Ishikawa (cell line): ENCODE measurements at regions not wholly inside any gene's neighbourhood (a gene's known extent, or its start where the extent isn't known, plus 50 kb on each side); places are given as distances from the start of the nearest gene placed in this dataset.
A peak's percentile ranks its signal among the peaks of the same experiment; 100 is the strongest.

Experiments
- CEBPB ChIP-seq: IDR thresholded peaks from 2 replicates; pipeline ENCODE4 v1.6.1; 2012
- CREB1 ChIP-seq: IDR thresholded peaks from 2 replicates; pipeline ENCODE4 v1.6.1; 2012; ENCODE audit warnings: low read depth
- EGR1 ChIP-seq: IDR thresholded peaks from 2 replicates; pipeline ENCODE4 v1.6.1; 2012
- EP300 ChIP-seq: IDR thresholded peaks from 2 replicates; pipeline ENCODE4 v1.6.1; 2012; ENCODE audit warnings: borderline replicate concordance
- FOXM1 ChIP-seq: IDR thresholded peaks from 2 replicates; pipeline ENCODE4 v1.6.1; 2012; ENCODE audit warnings: low read depth, borderline replicate concordance
- NFIC ChIP-seq: IDR thresholded peaks from 2 replicates; pipeline ENCODE4 v1.6.1; 2012
- RAD21 ChIP-seq: IDR thresholded peaks from 2 replicates; pipeline ENCODE4 v1.6.1; 2012; ENCODE audit warnings: low read depth
- TAF1 ChIP-seq: IDR thresholded peaks from 2 replicates; pipeline ENCODE4 v1.6.1; 2012; ENCODE audit warnings: low read depth, mild to moderate bottlenecking
- TCF12 ChIP-seq: IDR thresholded peaks from 2 replicates; pipeline ENCODE4 v1.6.1; 2012; ENCODE audit warnings: low read depth
- TEAD4 ChIP-seq: IDR thresholded peaks from 2 replicates; pipeline ENCODE4 v1.6.1; 2012
- YY1 ChIP-seq: IDR thresholded peaks from 2 replicates; pipeline ENCODE4 v1.6.1; 2012; ENCODE audit warnings: low read depth
- ZBTB7A ChIP-seq: IDR thresholded peaks from 2 replicates; pipeline ENCODE4 v1.6.1; 2012; ENCODE audit warnings: low read depth
- TF ChIP-seq, protein P1 (sequence below): IDR thresholded peaks from 2 replicates; pipeline ENCODE4 v1.6.1; 2012
- TF ChIP-seq, protein P2 (sequence below): IDR thresholded peaks from 2 replicates; pipeline ENCODE4 v1.6.1; 2012
- TF ChIP-seq, protein P3 (sequence below): IDR thresholded peaks from 2 replicates; pipeline ENCODE4 v1.6.1; 2012; ENCODE audit warnings: low read depth, mild to moderate bottlenecking

DNA sequence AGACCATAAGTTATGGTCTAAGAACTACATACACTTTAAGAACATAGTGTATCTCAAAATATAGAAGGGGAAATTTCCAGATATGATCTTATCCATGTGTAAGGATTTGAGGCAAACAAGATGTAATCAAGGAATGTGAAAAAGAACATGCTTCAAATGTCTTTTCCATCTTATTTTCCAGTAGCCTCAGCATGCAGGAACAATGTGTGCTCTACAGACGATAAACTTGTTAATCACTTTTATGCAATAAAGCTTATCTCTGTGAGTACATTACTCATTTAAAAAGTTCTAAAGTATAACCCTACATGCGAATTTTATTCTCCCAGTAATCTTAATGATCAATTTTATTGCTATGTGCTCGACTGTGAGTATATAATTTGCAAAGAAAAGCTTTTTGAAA is 185.2 kb downstream of the ALDH8A1 start:
- no peak for TF ChIP-seq EGR1
- TF ChIP-seq, protein P1, sequence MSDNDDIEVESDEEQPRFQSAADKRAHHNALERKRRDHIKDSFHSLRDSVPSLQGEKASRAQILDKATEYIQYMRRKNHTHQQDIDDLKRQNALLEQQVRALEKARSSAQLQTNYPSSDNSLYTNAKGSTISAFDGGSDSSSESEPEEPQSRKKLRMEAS = no peak
- no peak for TF ChIP-seq TAF1
- TF ChIP-seq CREB1 = no peak
- no peak for TF ChIP-seq YY1
- TF ChIP-seq, protein P2, sequence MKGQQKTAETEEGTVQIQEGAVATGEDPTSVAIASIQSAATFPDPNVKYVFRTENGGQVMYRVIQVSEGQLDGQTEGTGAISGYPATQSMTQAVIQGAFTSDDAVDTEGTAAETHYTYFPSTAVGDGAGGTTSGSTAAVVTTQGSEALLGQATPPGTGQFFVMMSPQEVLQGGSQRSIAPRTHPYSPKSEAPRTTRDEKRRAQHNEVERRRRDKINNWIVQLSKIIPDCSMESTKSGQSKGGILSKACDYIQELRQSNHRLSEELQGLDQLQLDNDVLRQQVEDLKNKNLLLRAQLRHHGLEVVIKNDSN = no peak
- no peak for TF ChIP-seq EP300
- TF ChIP-seq RAD21 = no peak
- no peak for TF ChIP-seq CEBPB
- TF ChIP-seq, protein P3, sequence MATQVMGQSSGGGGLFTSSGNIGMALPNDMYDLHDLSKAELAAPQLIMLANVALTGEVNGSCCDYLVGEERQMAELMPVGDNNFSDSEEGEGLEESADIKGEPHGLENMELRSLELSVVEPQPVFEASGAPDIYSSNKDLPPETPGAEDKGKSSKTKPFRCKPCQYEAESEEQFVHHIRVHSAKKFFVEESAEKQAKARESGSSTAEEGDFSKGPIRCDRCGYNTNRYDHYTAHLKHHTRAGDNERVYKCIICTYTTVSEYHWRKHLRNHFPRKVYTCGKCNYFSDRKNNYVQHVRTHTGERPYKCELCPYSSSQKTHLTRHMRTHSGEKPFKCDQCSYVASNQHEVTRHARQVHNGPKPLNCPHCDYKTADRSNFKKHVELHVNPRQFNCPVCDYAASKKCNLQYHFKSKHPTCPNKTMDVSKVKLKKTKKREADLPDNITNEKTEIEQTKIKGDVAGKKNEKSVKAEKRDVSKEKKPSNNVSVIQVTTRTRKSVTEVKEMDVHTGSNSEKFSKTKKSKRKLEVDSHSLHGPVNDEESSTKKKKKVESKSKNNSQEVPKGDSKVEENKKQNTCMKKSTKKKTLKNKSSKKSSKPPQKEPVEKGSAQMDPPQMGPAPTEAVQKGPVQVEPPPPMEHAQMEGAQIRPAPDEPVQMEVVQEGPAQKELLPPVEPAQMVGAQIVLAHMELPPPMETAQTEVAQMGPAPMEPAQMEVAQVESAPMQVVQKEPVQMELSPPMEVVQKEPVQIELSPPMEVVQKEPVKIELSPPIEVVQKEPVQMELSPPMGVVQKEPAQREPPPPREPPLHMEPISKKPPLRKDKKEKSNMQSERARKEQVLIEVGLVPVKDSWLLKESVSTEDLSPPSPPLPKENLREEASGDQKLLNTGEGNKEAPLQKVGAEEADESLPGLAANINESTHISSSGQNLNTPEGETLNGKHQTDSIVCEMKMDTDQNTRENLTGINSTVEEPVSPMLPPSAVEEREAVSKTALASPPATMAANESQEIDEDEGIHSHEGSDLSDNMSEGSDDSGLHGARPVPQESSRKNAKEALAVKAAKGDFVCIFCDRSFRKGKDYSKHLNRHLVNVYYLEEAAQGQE = no peak
- no peak for TF ChIP-seq TCF12
- TF ChIP-seq NFIC = no peak
- no peak for TF ChIP-seq FOXM1
- TF ChIP-seq TEAD4 = no peak
- no peak for TF ChIP-seq ZBTB7A

DNA sequence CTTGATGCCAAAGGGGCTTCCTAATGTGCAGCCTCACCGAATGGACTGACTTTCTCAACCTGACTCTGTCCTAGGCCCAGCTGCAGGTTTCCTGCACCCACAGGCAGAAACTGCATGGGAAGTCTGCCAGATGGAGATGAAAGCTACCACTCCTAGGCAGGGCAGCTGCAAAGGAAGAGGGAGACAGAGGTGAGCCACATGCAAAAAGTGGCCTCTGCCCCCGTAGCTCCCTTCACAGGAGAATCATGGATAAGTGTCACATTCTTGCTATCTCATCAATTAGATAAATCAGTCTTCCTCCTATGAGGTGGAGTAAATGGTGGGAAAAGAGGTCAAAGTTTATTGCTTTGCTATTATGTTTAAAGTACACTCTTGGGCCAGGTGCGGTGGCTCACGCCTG is 191.3 kb downstream of the ALDH8A1 start:
- TF ChIP-seq EGR1 (no peak), EP300 (no peak), ZBTB7A (no peak)

DNA sequence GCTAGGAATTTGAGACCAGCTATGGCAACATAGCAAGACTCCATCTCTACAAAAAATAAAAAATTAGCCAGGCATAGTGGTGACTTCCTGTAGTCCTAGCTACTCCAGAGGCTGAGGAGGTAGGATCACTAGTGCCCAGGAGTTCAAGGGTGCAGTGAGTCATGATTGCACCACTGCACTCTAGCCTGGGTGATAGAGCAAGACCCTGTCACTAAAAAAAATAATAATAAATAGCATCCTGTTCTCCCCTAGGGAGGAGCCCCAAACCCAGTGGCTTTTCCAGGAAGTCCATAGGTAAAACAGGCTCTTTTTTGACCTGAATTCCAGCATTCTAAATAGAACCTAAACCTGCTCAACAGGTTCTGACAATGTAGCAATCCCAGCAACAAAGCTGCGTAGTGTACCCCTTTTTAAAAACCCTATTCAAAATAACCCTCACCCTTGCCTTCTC is 192.0 kb downstream of the ALDH8A1 start:
- no peak for TF ChIP-seq FOXM1
- peak; percentile 43; the same call in 1 of the 2 replicates for TF ChIP-seq CEBPB

DNA sequence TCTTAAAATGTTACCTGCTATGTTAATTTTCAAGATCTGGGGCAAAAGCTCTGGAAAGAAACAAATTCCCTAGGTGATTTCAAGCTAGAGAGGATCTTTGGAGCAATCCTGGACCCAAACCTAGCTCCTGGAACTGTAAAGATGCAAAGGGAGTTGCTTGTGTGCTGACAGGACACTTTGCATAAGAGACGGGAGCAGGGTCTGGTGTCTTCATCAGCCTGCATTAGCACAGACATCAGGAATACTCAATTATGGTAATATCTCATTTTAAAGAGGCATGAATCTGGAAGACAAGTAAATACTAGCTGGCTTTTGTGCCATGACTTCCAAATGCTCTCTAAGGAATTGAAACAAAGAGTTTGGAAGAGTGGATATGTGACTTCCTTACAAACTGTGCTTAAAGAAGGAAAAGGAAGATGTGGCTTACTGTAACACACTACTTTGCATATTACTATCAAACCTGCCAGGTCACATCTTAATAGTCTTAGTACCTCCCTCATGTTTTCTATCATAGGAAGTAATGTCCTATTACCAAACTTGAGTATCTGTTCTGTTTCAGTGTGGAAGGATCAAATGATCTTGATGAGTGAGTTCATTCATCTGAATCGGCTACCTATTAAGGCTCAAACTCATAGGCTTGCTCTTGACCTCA is 193.4 kb downstream of the ALDH8A1 start:
- TF ChIP-seq NFIC = no peak
- TF ChIP-seq TAF1 = no peak
- TF ChIP-seq, protein P2 = no peak
- TF ChIP-seq FOXM1 = no peak
- TF ChIP-seq RAD21 = no peak
- no peak for TF ChIP-seq YY1

DNA sequence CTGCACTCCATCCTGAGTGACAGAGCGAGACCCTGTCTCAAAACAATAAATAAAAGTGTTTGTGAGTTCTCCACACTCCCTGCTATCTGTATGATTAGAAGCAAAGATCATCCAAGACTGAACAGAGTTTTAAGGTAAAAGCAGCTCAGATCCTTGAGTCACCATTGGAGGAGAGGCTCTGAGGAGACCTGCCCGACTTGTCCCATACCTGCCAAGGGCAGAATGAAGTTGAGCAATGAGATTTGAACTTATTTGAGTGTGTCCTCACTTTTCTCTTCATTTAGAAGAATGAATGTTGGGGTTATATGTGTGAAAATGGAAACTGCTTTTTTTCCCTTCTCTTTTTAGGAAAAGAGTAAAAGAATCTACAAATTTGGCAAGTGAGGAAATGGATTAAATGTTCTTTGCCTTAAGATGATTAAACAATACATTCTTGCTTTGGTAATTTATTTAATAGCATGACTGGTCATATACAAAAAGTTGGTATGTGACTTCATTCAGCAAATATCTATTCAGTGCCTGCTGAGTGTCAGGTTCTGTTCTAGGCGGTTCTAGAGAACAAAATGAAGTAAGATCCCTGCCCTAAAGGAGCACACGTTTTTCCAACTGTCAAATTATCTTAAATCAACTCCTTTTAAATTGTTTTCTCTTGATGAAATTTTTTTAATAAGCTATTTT is 195.7 kb downstream of the ALDH8A1 start:
- TF ChIP-seq, protein P1 = no peak
- TF ChIP-seq YY1 (no peak), CEBPB (no peak), CREB1 (no peak), EGR1 (no peak), FOXM1 (no peak), EP300 (no peak), RAD21 (no peak)
- TF ChIP-seq, protein P2 = no peak

DNA sequence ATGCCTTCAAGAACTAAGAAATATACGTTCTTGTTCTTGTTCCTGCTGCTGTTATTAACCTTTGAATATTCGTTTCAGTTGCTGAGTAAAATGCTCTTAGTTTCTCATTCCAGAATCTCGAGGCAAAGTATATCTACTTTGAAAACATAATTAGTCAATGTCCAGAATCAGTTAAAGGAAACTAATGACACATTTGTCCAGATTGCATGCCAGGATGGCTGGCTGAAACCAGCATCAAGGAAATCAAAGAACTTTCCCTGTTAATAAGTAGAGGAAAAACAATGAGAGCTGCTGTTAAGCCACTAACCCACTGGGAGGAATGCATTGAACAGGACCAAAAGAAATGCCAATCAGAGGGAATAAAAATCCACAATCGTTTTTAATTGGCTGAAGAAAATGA is 196.9 kb downstream of the ALDH8A1 start:
- TF ChIP-seq, protein P2 = no peak
- TF ChIP-seq, protein P1 = no peak
- TF ChIP-seq, protein P3 = no peak
- TF ChIP-seq TAF1 (no peak), ZBTB7A (no peak), YY1 (no peak), RAD21 (no peak)
